ENCODE measurements at regions not wholly inside any gene's neighbourhood (a gene's known extent, or its start where the extent isn't known, plus 50 kb on each side); places are given as distances from the start of the nearest gene placed in this dataset.

DNA sequence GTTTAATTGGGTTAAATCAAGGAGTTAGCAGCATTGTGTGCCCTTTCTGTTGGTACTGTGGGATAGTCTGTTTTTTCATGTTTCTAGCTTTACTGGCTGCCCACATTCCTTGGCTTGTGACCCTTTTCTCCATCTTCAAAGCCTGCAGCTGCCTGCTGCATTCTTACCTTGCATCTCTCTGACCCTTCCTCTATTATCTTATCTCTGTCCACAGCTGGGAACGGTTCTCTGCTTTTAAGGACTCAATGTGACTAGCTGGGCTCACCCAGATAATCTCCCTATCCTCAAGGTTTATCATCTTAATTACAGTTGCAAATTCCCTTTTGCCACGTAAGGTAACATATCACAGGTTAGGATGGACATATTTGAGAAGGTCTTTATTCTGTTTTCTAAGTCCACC, 199.7 kb downstream of the KCNS3 start (continued):
- no peak for TF ChIP-seq PBX3 (IDR thresholded peaks at IDR 0.05)

DNA sequence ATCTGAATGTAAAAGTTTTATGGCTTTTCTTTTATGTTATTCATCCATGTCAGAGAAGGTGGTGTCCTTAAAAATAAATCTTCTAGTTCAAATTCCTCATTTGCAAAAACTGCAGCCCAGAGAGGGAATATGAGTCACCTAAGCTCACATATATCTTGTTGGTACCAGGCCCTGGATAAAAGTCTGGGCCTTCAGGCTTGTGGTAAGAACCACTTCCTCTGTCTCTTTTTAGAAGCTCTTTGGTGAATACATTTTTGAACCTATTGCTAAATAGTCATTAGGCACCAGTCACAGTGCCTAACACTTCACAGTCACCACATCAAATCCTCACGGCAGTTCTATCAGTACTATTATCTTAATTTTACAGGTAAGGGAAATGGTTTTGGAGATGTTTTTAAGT, 199.2 kb downstream of the KCNS3 start:
- Histone ChIP-seq H3K4me3 (no peak overlapping the region), H3K27ac (no peak overlapping the region), H3K4me1 (no peaks in the 10 kb centered on the region), H3K4me2 (no peak overlapping the region), H3K9me3 (no peaks in the 10 kb centered on the region)
- TF ChIP-seq REST (IDR thresholded peaks at IDR 0.05) (no peak), RARB (CRISPR knock-in tag; IDR thresholded peaks at IDR 0.05) (no peak), CBX2 (IDR thresholded peaks at IDR 0.05; ENCODE audit: borderline replicate concordance, low read depth) (no peak), MAZ (IDR thresholded peaks at IDR 0.05; ENCODE audit: borderline replicate concordance, low read depth, low read length) (no peak), RFX5 (IDR thresholded peaks at IDR 0.05) (no peak)
- ATAC-seq (no peak), DNase-seq (ENCODE audit: low read depth in 1 of 2, low spot score in 1 of 2) (no peak), FAIRE-seq (no peak)
- CTCF ChIA-PET = no interaction called here
- 92% methylated on average over 1 of the region's 1 CpG for WGBS (ENCODE audit: missing lambda C conversion rate)
- POLR2A ChIA-PET = no interaction called here

- Histone ChIP-seq H3K4me1 (no peaks in the 10 kb centered on the region), H3K9me3 (no peaks in the 10 kb centered on the region), H3K27ac (no peak overlapping the region), H3K4me2 (no peak overlapping the region), H3K4me3 (no peak overlapping the region)
- no peak for TF ChIP-seq ZFP36 (IDR thresholded peaks at IDR 0.05; ENCODE audit: borderline replicate concordance, partially characterized antibody)
- POLR2A ChIA-PET = no interaction called here
- WGBS (ENCODE audit: missing lambda C conversion rate) = 33% methylated on average over 1 of the region's 1 CpG
- CTCF ChIA-PET = no interaction called here
- no peak for FAIRE-seq
- ATAC-seq = no peak
- DNase-seq (ENCODE audit: low read depth in 1 of 2, low spot score in 1 of 2) = no peak
Observed at GRCh38 chr2:18077231-18077630, 198.8 kb downstream of the KCNS3 start.

GRCh38 chr2:18074476-18074875, 196.0 kb downstream of the KCNS3 start:
- 20% methylated on average over 5 of the region's 5 CpGs for WGBS (ENCODE audit: missing lambda C conversion rate)
- H3K4me3 ChIP-seq = no peak overlapping the region
- H3K4me1 ChIP-seq = no peaks in the 10 kb centered on the region
- TF ChIP-seq HDAC2 (IDR thresholded peaks at IDR 0.05) = no peak
- no peak for TF ChIP-seq GATA3 (IDR thresholded peaks at IDR 0.05; ENCODE audit: borderline replicate concordance)
- H3K9me3 ChIP-seq = no peaks in the 10 kb centered on the region
- ChIA-PET CTCF (no interaction called here), POLR2A (no interaction called here)
- FAIRE-seq = no peak
- no peak for ATAC-seq
- no peak overlapping the region for H3K27ac ChIP-seq
- no peak for DNase-seq (ENCODE audit: low read depth in 1 of 2, low spot score in 1 of 2)
- no peak overlapping the region for H3K4me2 ChIP-seq

GRCh38 chr2:18073601-18074000, 195.1 kb downstream of the KCNS3 start:
- ChIA-PET CTCF (no interaction called here), POLR2A (no interaction called here)
- Histone ChIP-seq H3K9me3 (no peaks in the 10 kb centered on the region), H3K4me3 (no peak overlapping the region), H3K27ac (no peak overlapping the region), H3K4me1 (no peaks in the 10 kb centered on the region), H3K4me2 (no peak overlapping the region)
- 8% methylated on average over 2 of the region's 2 CpGs for WGBS (ENCODE audit: missing lambda C conversion rate)
- ATAC-seq (no peak), DNase-seq (ENCODE audit: low read depth in 1 of 2, low spot score in 1 of 2) (no peak), FAIRE-seq (no peak)
- TF ChIP-seq FOSL2 (IDR thresholded peaks at IDR 0.05) = no peak
- no peak for TF ChIP-seq FOSL2 (CRISPR knock-in tag; IDR thresholded peaks at IDR 0.05)
- no peak for TF ChIP-seq PHF8 (IDR thresholded peaks at IDR 0.05; ENCODE audit: borderline replicate concordance, low read depth)
- TF ChIP-seq MAZ (IDR thresholded peaks at IDR 0.05; ENCODE audit: borderline replicate concordance, low read depth, low read length) = no peak
- TF ChIP-seq HDAC2 (IDR thresholded peaks at IDR 0.05) = no peak
- TF ChIP-seq, protein P1, sequence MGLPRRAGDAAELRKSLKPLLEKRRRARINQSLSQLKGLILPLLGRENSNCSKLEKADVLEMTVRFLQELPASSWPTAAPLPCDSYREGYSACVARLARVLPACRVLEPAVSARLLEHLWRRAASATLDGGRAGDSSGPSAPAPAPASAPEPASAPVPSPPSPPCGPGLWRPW (IDR thresholded peaks at IDR 0.05) = no peak
- TF ChIP-seq CTCF (IDR thresholded peaks at IDR 0.05) = no peak
- TF ChIP-seq ZFP36 (IDR thresholded peaks at IDR 0.05; ENCODE audit: borderline replicate concordance, partially characterized antibody) = no peak
- TF ChIP-seq, protein P2, sequence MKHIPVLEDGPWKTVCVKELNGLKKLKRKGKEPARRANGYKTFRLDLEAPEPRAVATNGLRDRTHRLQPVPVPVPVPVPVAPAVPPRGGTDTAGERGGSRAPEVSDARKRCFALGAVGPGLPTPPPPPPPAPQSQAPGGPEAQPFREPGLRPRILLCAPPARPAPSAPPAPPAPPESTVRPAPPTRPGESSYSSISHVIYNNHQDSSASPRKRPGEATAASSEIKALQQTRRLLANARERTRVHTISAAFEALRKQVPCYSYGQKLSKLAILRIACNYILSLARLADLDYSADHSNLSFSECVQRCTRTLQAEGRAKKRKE (CRISPR knock-in tag; IDR thresholded peaks at IDR 0.05; ENCODE audit: low read depth) = no peak
- no peak for TF ChIP-seq POLR2A (IDR thresholded peaks at IDR 0.05; ENCODE audit: low read length)
- TF ChIP-seq SREBF2 (IDR thresholded peaks at IDR 0.05) = no peak
